GM23248 (cell line): ENCODE measurements at regions not wholly inside any gene's neighbourhood (a gene's known extent, or its start where the extent isn't known, plus 50 kb on each side); places are given as distances from the start of the nearest gene placed in this dataset.

Experiments
- EZH2 ChIP-seq: fragments of 200-600 bp; sonication (generic); IDR thresholded peaks from 2 replicates; pipeline ENCODE4 v1.6.1; 2018; ENCODE audit warnings: antibody characterized with exemption, mild to moderate bottlenecking; ENCODE audit not compliant: insufficient read depth, poor library complexity, severe bottlenecking
- EZH2phosphoT487 ChIP-seq: fragments of 200-600 bp; sonication (generic); IDR thresholded peaks from 2 replicates; pipeline ENCODE4 v1.6.1; 2018; ENCODE audit warnings: antibody characterized with exemption, moderate library complexity, mild to moderate bottlenecking, low read depth; ENCODE audit not compliant: insufficient read depth

- TF ChIP-seq EZH2 (no peak), EZH2phosphoT487 (no peak)
Measured at GRCh38 chr1:106960412-106960811, 96.1 kb upstream of the PRMT6 start.
